ENCODE measurements at regions not wholly inside any gene's neighbourhood (a gene's known extent, or its start where the extent isn't known, plus 50 kb on each side); places are given as distances from the start of the nearest gene placed in this dataset.
"Not testable (repeated sequence)": the region's sequence is repeated elsewhere in the genome, so short reads cannot be mapped to it uniquely, and the experiment has no call there.

DNA sequence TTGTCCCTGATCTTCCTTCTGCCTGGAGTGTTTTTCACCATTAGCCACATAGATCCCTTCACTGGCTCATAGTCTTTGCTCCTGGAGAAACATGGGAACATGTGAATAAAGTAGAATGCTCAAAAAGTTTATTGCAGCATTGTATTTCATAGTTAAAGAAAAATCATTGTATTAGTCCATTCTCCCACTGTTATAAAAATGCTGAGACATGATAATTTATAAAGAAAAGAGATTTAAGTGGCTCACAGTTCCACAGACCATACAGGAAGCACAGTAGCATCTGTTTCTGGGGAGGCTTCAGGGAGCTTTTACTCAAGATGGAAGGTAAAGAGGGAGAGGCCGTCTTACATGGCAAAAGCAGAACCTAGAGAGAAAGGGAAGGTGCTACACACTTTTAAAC is 238.3 kb upstream of the OR4E1 start:
- Histone ChIP-seq H3K36me3 (ENCODE audit: low read depth, missing control alignments) (no peaks in the 10 kb centered on the region), H3K27ac (no peak overlapping the region), H3K4me3 (no peak overlapping the region), H3K9me3 (no peaks in the 10 kb centered on the region), H3K4me1 (no peaks in the 10 kb centered on the region), H3K27me3 (no peaks in the 10 kb centered on the region)
- WGBS, 2 donors: 76 to 77% methylated on average over 1 of the region's 1 CpG
- no peak for TF ChIP-seq POLR2A (IDR thresholded peaks at IDR 0.05)
- intact Hi-C loops (cut with DNase I; ENCODE audit: low total_unique reads): no loop called here
- no peak for DNase-seq

- no peak for DNase-seq
- no peak overlapping the region for H3K4me3 ChIP-seq
- intact Hi-C loops (cut with DNase I; ENCODE audit: low total_unique reads): no loop called here
- H3K27ac ChIP-seq: no peak overlapping the region
- H3K9me3 ChIP-seq: no peaks in the 10 kb centered on the region
- no peaks in the 10 kb centered on the region for H3K4me1 ChIP-seq
- no peaks in the 10 kb centered on the region for H3K27me3 ChIP-seq
- 35 to 67% methylated on average over 4 of the region's 4 CpGs for WGBS, 2 donors
- H3K36me3 ChIP-seq (ENCODE audit: low read depth, missing control alignments): no peaks in the 10 kb centered on the region
- TF ChIP-seq, protein P1, sequence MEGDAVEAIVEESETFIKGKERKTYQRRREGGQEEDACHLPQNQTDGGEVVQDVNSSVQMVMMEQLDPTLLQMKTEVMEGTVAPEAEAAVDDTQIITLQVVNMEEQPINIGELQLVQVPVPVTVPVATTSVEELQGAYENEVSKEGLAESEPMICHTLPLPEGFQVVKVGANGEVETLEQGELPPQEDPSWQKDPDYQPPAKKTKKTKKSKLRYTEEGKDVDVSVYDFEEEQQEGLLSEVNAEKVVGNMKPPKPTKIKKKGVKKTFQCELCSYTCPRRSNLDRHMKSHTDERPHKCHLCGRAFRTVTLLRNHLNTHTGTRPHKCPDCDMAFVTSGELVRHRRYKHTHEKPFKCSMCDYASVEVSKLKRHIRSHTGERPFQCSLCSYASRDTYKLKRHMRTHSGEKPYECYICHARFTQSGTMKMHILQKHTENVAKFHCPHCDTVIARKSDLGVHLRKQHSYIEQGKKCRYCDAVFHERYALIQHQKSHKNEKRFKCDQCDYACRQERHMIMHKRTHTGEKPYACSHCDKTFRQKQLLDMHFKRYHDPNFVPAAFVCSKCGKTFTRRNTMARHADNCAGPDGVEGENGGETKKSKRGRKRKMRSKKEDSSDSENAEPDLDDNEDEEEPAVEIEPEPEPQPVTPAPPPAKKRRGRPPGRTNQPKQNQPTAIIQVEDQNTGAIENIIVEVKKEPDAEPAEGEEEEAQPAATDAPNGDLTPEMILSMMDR (IDR thresholded peaks at IDR 0.05): no peak
- no peak for TF ChIP-seq POLR2A (IDR thresholded peaks at IDR 0.05)
These were observed 236.6 kb upstream of the OR4E1 start for GRCh38 chr14:21910260-21910659.

GRCh38 chr14:21902561-21903181 is 229.1 kb upstream of the OR4E1 start:
- WGBS, 2 donors: 56 to 68% methylated on average over 4 of the region's 4 CpGs
- intact Hi-C loops (cut with DNase I; ENCODE audit: low total_unique reads): no loop called here
- no peaks in the 10 kb centered on the region for H3K36me3 ChIP-seq (ENCODE audit: low read depth, missing control alignments)
- peak; percentile 49 for DNase-seq
- H3K27me3 ChIP-seq: no peaks in the 10 kb centered on the region
- no peaks in the 10 kb centered on the region for H3K4me1 ChIP-seq
- H3K4me3 ChIP-seq: no peak overlapping the region
- no peak overlapping the region for H3K27ac ChIP-seq
- TF ChIP-seq, protein P1 (IDR thresholded peaks at IDR 0.05): no peak
- no peak for TF ChIP-seq POLR2A (IDR thresholded peaks at IDR 0.05)
- no peaks in the 10 kb centered on the region for H3K9me3 ChIP-seq

- 84 to 88% methylated on average over 6 of the region's 6 CpGs for WGBS, 2 donors
These were observed 221.2 kb upstream of the OR4E1 start for GRCh38 chr14:21894898-21895194.

DNA sequence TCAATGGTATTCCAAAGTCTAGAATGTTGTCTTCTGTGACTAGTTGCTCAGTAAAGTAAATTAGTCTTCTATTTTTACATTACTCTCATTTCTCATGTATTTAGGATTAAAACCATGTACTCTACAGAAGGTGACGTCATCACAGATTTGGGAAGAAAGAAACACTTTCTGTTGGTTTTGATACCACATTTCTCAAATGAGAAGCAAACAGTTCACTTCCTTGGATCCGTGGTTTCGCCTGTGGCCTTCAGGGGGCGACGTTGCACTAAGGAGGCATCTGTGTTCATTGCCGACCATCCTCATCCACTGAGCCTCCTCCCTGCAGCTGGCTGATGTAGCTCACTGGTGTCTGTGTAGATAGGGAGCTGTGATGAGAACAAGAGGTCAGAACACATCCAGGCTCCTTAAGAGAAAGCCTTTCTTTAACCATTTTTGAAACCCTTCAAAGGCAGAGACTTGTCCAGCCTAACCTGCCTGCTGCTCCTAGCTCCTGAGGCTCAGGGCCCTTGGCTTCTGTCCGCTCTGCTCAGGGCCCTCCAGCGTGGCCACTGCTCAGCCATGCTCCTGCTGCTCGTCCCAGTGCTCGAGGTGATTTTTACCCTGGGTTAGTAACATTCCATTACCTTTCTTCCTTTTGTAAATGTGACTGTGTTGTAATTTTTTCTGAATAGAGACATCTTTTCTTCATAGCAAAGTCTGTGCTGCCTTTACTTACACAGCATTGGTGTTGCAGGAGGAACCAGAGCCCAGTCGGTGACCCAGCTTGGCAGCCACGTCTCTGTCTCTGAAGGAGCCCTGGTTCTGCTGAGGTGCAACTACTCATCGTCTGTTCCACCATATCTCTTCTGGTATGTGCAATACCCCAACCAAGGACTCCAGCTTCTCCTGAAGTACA is 220.6 kb upstream of the OR4E1 start:
- Histone ChIP-seq H3K36me3 (ENCODE audit: low read depth, missing control alignments) (no peaks in the 10 kb centered on the region), H3K4me3 (no peak overlapping the region), H3K4me1 (no peaks in the 10 kb centered on the region), H3K27ac (no peak overlapping the region), H3K27me3 (no peaks in the 10 kb centered on the region), H3K9me3 (no peaks in the 10 kb centered on the region)
- intact Hi-C loops (cut with DNase I; ENCODE audit: low total_unique reads): no loop called here
- WGBS, 2 donors: 49 to 52% methylated on average over 13 of the region's 13 CpGs
- TF ChIP-seq, protein P1 (IDR thresholded peaks at IDR 0.05): peak in 1 of 3 experiments; percentile 28
- TF ChIP-seq POLR2A (IDR thresholded peaks at IDR 0.05): no peak
- peak; percentile 23 for DNase-seq

More at GRCh38 chr14:21894898-21895194, 221.2 kb upstream of the OR4E1 start:
- H3K27ac ChIP-seq; H3K4me3 ChIP-seq; DNase-seq; intact Hi-C loops (cut with DNase I; ENCODE audit: low total_unique reads); H3K9me3 ChIP-seq; H3K36me3 ChIP-seq (ENCODE audit: low read depth, missing control alignments); H3K4me1 ChIP-seq; H3K27me3 ChIP-seq: not testable (repeated sequence)
